GM12864 (cell line): ENCODE measurements at regions not wholly inside any gene's neighbourhood (a gene's known extent, or its start where the extent isn't known, plus 50 kb on each side); places are given as distances from the start of the nearest gene placed in this dataset.

ENCODE experiments used
- DNase-seq: peaks from one replicate; pipeline ENCODE4 v3.0.0-alpha.2; 2011; ENCODE audit warnings: low read depth
- H3K4me3 ChIP-seq: 2 replicates; pipeline ENCODE4 v1.5.1; 2011; ENCODE audit warnings: mild to moderate bottlenecking, low read depth, low read length, control low read depth
- CTCF ChIP-seq: IDR thresholded peaks from 2 replicates; pipeline ENCODE4 v1.5.1; 2011; ENCODE audit warnings: low read depth, mild to moderate bottlenecking, moderate library complexity, low read length, control low read depth, inconsistent platforms; ENCODE audit errors: missing control alignments

DNA sequence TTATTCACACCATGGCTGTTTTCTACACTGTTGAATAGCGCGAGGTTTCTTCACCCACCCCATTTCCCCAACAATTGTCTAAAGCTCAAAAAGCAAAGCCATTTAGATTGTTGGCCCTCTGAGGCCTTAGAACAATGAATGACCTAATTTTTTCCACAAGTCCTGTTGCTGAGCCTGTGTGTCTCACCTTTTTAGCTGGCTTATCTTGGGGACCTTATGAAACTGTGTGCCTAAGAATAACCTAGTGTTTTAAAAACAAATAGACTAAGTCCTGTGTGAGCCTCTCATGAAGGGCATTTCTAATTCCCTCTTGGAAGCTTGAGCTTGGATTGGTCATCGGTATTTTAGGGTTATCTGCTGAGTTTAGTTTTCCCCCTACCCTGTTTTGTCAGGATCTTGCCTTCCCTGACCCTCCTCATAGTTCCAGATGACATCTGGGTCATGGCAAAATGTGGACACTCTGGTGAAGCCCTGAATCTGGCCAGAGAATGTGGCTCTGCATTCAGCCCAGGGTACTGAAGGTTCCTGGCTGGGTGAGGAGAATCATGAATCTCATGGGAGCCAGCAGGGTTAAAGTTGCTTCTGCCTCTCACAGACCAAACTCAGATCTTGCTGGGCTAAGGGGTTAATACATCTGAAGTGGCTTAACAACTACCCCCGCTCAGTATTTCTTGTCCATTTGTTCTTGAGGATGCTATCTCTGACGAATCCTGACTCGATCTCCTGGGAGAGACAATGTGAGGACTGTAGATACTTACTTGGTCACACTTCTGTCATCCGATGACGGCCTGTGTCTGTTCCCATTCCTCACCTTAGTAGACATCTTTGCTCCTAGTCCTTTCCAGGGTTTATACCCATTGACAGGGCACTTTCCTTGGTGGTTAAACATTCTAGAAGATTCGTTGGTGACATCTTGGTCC, 104.2 kb upstream of the MAP4K3 start:
- H3K4me3 ChIP-seq, result no peak overlapping the region
- no peak for DNase-seq
- TF ChIP-seq CTCF, result no peak

- H3K4me3 ChIP-seq, result no peak overlapping the region
- no peak for DNase-seq
- TF ChIP-seq CTCF, result no peak
Measured at GRCh38 chr2:39542523-39542922, 105.4 kb upstream of the MAP4K3 start.

GRCh38 chr2:39545957-39546356, 108.9 kb upstream of the MAP4K3 start:
- no peak for TF ChIP-seq CTCF
- no peak overlapping the region for H3K4me3 ChIP-seq
- no peak for DNase-seq

DNA sequence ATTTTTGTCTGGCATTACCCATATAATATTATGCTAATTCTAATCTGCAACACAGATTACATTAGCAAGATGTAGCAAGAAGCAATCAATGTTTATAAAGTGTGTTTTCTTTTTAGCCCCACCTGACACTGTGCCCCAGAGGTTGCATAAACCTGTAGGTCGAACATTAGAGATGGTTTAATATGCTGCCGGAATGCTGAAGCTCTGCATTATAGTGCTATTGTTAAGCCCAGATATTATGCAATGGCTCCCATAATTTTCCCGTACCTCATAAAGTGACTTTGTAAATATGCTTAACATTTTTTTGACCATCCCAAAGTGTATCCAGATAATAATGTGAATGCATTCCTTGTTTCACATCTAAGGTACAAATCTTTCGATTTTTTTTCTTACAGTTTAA, 109.3 kb upstream of the MAP4K3 start:
- no peak for DNase-seq
- TF ChIP-seq CTCF, result no peak

DNA sequence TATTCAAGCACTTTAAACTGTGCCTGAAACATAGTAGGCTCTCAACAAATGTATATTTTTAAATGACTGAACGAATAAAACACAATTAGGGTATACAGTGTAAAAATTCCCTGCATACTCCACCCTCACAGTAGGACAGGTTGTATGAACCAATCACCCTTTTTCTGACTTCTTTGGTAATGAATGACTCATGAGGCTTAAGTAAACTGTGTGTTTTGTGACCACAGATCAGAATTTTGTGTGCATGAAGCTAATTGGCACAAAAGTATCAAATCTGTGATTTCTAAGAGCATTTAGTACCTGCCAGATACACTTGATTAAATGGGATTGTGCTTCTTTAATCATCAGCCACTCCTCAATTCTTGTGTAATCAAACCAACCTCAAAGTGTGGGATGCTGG, 109.9 kb upstream of the MAP4K3 start:
- no peak for DNase-seq
- TF ChIP-seq CTCF, result no peak

More for the DNA sequence above, 109.3 kb upstream of the MAP4K3 start:
- H3K4me3 ChIP-seq, result no peak overlapping the region

DNA sequence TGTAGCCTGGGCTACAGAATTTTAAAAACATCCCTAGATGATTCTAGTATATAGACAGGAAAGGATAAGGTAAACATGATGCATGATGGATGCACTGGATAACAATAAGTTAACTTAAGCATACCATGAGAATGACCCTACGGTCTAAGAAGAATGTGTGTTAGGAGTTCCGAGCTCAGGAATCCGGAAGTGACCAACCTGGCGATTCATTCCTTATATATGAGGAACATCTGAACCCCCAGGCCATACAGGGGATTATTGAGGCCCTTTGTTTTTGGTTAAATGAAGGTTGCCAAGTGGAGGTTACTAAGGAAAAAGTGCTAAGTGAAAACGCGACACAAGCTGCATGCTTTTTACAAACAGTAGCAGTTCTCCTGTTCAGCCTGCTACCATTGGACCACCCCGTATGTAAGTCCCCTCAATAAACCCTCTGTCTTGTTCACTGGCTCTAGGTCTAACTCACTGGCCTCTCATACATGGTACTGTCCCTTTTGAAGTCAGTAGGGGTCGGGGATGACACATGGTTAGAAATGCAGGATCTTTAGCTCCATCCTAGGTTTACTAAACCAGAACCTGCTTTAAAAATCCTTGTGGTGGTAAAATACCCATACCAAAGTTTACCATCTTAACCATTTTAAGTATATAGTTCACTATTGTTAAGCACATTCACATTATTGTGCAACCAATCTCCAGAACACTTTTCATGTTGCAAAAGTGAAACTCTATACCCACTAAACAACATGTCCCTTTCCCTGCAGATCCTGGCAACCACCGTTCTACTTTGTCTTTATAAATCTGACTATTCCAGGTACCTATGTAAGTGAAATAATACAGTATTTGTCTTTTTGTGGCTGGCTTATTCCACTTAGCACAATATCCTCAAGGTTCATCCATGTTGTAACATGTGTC, 111.0 kb upstream of the MAP4K3 start:
- no peak for TF ChIP-seq CTCF
- no peak for DNase-seq

More for the DNA sequence above, 109.9 kb upstream of the MAP4K3 start:
- no peak overlapping the region for H3K4me3 ChIP-seq

More for the DNA sequence above, 111.0 kb upstream of the MAP4K3 start:
- no peak overlapping the region for H3K4me3 ChIP-seq
